Psoas muscle (tissue), 7 donors: ENCODE measurements at regions not wholly inside any gene's neighbourhood (a gene's known extent, or its start where the extent isn't known, plus 50 kb on each side); places are given as distances from the start of the nearest gene placed in this dataset.

Source experiments
- ATAC-seq, 4 donors: fragments of 200-7000 bp; cut with Tn5 transposase; one replicate each; pipeline ENCODE4 v1.9.1; 2020; ENCODE audit warnings: moderate library complexity in 3 of 4, mild to moderate bottlenecking in 2 of 4
- DNase-seq, 2 donors: peaks; one replicate each; pipeline ENCODE4 v3.0.0-alpha.2; 2020
- H3K27ac ChIP-seq: fragments of 200-600 bp; one replicate; pipeline ENCODE4 v1.8.0; 2022
- H3K27me3 ChIP-seq, 3 donors: fragments of 200-600 bp in 1 of 3; one replicate each; pipeline versions ENCODE4 v1.6.1 to v1.8.0; 2013 to 2022; ENCODE audit warnings: low read length in 2 of 3, mild to moderate bottlenecking in 2 of 3, moderate library complexity in 1 of 3; ENCODE audit not compliant: insufficient read depth in 3 of 3
- H3K36me3 ChIP-seq, 2 donors: fragments of 200-600 bp in 1 of 2; one replicate each; pipeline versions ENCODE4 v1.6.1 to v1.8.0; 2013 to 2022; ENCODE audit warnings: low read depth in 1 of 2, mild to moderate bottlenecking in 1 of 2, moderate library complexity in 1 of 2; ENCODE audit not compliant: insufficient read depth in 1 of 2
- H3K4me1 ChIP-seq: fragments of 200-600 bp; one replicate; pipeline ENCODE4 v1.8.0; 2022
- H3K4me3 ChIP-seq: fragments of 200-600 bp; one replicate; pipeline ENCODE4 v1.8.0; 2022; ENCODE audit warnings: mild to moderate bottlenecking
- H3K9me3 ChIP-seq: fragments of 200-600 bp; one replicate; pipeline ENCODE4 v1.8.0; 2022
- CTCF ChIP-seq: fragments of 200-600 bp; IDR thresholded peaks from one replicate; pipeline ENCODE4 v1.8.0; 2022; ENCODE audit warnings: antibody characterized with exemption
- WGBS, 3 donors: extraction: QIAGEN DNeasy Blood & Tissue Kit; methylation state at CpG; one replicate each; pipeline versions ENCODE4 v1.1.6 to v1.1.7; 2013; 5-methylcytosine and 5-hydroxymethylcytosine counted together
- intact Hi-C, 2 donors: fragments of 100-400 bp; cut with DNase I; formaldehyde crosslinking; loops; one replicate each; pipeline versions ENCODE4 v1.11.0 to v1.14.2; 2022
- donor health status: healthy with polysubstance abuse.
- donor health status: DM: no; HTN: no; CAD: no; lungs with moderate emphysema.
- donor health status: Bipolar disorder and iron deficiency.
- donor health status: healthy.
- donor health status: DM: yes; HTN: yes; CAD: no.
- donor health status: DM: no; HTN: no; CAD: no.
- donor health status: DM: yes; HTN: yes; CAD: no.

DNA sequence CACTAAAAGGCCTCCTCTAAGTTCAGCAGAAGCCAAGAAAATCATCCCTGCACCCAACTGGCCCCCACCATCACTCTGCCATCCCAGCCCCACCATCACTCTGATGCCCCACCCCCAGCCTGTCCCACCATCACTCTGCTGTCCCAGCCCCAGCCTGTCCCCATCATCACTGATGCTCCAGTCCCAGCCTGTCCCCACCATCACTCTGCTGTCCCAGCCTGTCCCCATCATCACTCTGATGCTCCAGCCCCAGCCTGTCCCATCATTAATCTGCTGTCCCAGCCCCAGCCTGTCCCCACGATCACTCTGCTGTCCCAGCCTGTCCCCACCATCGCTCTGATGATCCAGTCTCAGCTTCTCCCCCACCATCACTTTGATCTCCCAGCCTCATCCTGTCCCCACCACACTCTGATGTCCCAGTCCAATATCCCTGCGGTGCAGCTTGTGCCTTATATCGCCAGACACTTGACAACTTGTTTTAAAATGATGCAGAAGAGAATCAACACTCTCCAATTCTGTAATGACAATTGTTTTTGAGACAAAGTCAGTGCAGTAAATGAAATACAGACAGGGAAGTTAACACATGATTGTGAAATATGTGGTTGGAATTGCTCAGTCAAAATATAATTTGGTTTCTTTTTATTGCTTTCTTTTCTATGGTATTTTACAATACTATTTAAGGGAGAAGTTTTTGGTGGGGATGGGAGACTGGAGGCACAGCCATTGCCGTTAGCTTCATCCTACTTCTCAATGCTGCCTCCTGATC is 100.8 kb downstream of the TNFAIP3 start:
- no peaks in the 10 kb centered on the region for H3K9me3 ChIP-seq
- H3K27ac ChIP-seq = no peak overlapping the region
- TF ChIP-seq CTCF = no peak
- H3K4me1 ChIP-seq = no peaks in the 10 kb centered on the region
- no peak for ATAC-seq
- intact Hi-C loops = no loop called here
- no peaks in the 10 kb centered on the region for H3K27me3 ChIP-seq
- DNase-seq = no peak
- no peak overlapping the region for H3K4me3 ChIP-seq
- WGBS, 3 donors = 80 to 89% (median 87%) methylated on average over 5 of the region's 5 CpGs
- H3K36me3 ChIP-seq = no peaks in the 10 kb centered on the region

DNA sequence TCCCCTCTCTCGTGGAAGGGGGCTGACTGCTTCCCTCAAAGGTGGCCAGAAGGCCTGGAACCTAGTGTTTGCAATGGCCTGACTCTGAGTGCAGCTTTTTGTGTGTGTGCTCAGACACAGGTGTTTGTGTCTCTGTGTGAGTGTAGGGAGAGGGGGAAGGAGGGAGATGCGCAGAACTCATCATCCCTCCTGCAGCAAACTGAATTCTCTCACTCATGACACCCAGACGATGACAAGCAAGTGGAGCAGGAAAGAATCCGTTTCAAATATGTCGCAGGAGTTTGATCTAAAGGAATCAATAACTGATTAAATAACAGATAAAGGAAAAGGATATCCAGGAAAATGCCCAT is 101.4 kb downstream of the TNFAIP3 start:
- DNase-seq (no peak), ATAC-seq (no peak)
- no peak for TF ChIP-seq CTCF
- H3K9me3 ChIP-seq = no peaks in the 10 kb centered on the region
- intact Hi-C loops = no loop called here
- H3K27me3 ChIP-seq = no peaks in the 10 kb centered on the region
- H3K4me3 ChIP-seq = no peak overlapping the region
- WGBS, 3 donors = 88 to 91% (median 90%) methylated on average over 5 of the region's 5 CpGs
- H3K36me3 ChIP-seq = no peaks in the 10 kb centered on the region
- no peak overlapping the region for H3K27ac ChIP-seq
- no peaks in the 10 kb centered on the region for H3K4me1 ChIP-seq

- Histone ChIP-seq H3K9me3 (no peaks in the 10 kb centered on the region), H3K4me1 (no peaks in the 10 kb centered on the region), H3K27ac (no peak overlapping the region), H3K27me3 (no peaks in the 10 kb centered on the region), H3K36me3 (no peaks in the 10 kb centered on the region), H3K4me3 (no peak overlapping the region)
- 57 to 74% (median 71%) methylated on average over 1 of the region's 1 CpG for WGBS, 3 donors
- no peak for TF ChIP-seq CTCF
- ATAC-seq (no peak), DNase-seq (no peak)
- intact Hi-C loops = no loop called here
Observed at GRCh38 chr6:137968901-137969300, 101.8 kb downstream of the TNFAIP3 start.

DNA sequence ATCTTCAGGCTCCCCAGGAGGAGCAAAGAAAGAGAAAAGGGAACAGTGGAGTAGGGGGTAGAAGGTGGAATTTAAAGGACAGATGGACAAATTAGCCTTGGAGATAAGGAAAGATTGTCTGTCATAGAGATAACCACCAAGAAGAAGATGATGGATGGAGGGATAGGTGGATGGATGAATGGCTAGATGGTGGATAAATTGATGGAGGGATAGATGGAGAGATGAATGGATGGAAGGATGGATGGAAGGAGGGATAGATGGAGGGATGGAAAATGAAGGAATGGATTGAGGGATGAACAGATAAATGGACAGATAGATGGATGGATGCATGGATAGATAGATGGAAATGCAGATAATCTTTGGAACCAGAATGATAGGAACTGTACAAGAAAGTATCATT is 102.8 kb downstream of the TNFAIP3 start:
- Histone ChIP-seq H3K4me3 (no peak overlapping the region), H3K27me3 (no peaks in the 10 kb centered on the region), H3K9me3 (no peaks in the 10 kb centered on the region), H3K4me1 (no peaks in the 10 kb centered on the region), H3K27ac (no peak overlapping the region), H3K36me3 (no peaks in the 10 kb centered on the region)
- ATAC-seq = no peak
- no peak for TF ChIP-seq CTCF
- no peak for DNase-seq
- intact Hi-C loops = no loop called here

DNA sequence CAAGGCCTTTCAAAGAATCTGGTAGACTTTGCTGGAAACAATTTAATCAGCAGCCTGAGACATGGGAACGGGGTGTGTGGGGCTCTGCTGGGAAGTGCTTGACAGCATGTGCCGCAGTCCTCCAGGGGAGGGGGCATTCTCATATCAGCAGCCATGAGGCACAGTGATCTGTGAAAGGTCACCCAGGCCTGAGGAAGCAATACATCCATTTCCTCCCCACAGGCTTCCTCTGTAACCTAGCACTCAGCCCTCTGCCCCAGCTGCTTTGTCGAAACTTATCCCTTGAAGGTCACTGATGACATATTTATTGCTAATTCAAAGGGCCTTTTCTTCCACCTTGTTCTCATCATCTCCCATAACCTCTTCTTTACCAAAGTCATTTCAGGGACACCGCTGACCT is 103.3 kb downstream of the TNFAIP3 start:
- intact Hi-C loops = no loop called here

More for the DNA sequence above, 103.3 kb downstream of the TNFAIP3 start:
- H3K4me3 ChIP-seq = no peak overlapping the region
- no peaks in the 10 kb centered on the region for H3K9me3 ChIP-seq
- ATAC-seq = no peak
- no peak for TF ChIP-seq CTCF
- H3K4me1 ChIP-seq = no peaks in the 10 kb centered on the region
- no peak for DNase-seq
- WGBS, 3 donors = 60 to 64% (median 61%) methylated on average over 4 of the region's 4 CpGs
- H3K27ac ChIP-seq = no peak overlapping the region
- no peaks in the 10 kb centered on the region for H3K27me3 ChIP-seq
- H3K36me3 ChIP-seq = no peaks in the 10 kb centered on the region
